Mucosa of rectum (tissue), 2 donors: ENCODE measurements at regions not wholly inside any gene's neighbourhood (a gene's known extent, or its start where the extent isn't known, plus 50 kb on each side); places are given as distances from the start of the nearest gene placed in this dataset.
A peak's percentile ranks its signal among the peaks of the same experiment; 100 is the strongest.

Source experiments
- H3K27ac ChIP-seq, 2 donors: one replicate each; pipeline ENCODE4 v1.7.0; 2013; ENCODE audit warnings: inconsistent platforms in 2 of 2, low read depth in 2 of 2, low read length in 2 of 2
- H3K27me3 ChIP-seq, 2 donors: one replicate each; pipeline ENCODE4 v1.7.0; 2013; ENCODE audit warnings: low read length in 2 of 2; ENCODE audit not compliant: control insufficient read depth in 2 of 2, insufficient read depth in 2 of 2
- H3K36me3 ChIP-seq, 2 donors: one replicate each; pipeline ENCODE4 v1.7.0; 2013; ENCODE audit warnings: low read length in 2 of 2; ENCODE audit not compliant: control insufficient read depth in 2 of 2, insufficient read depth in 2 of 2
- H3K4me1 ChIP-seq, 2 donors: one replicate each; pipeline ENCODE4 v1.7.0; 2013; ENCODE audit warnings: low read length in 2 of 2, mild to moderate bottlenecking in 1 of 2; ENCODE audit not compliant: control insufficient read depth in 2 of 2, insufficient read depth in 2 of 2
- H3K4me3 ChIP-seq, 2 donors: one replicate each; pipeline ENCODE4 v1.7.0; 2013; ENCODE audit warnings: low read length in 2 of 2
- H3K9ac ChIP-seq, 2 donors: one replicate each; pipeline ENCODE4 v1.7.0; 2013; ENCODE audit warnings: low read length in 2 of 2, low read depth in 1 of 2, mild to moderate bottlenecking in 1 of 2
- H3K9me3 ChIP-seq, 2 donors: one replicate each; pipeline ENCODE4 v1.7.0; 2013; ENCODE audit warnings: low read length in 2 of 2; ENCODE audit not compliant: control insufficient read depth in 2 of 2
- donor health status: healthy.
- donor health status: Normal muscosa, but diverticular disease.

DNA sequence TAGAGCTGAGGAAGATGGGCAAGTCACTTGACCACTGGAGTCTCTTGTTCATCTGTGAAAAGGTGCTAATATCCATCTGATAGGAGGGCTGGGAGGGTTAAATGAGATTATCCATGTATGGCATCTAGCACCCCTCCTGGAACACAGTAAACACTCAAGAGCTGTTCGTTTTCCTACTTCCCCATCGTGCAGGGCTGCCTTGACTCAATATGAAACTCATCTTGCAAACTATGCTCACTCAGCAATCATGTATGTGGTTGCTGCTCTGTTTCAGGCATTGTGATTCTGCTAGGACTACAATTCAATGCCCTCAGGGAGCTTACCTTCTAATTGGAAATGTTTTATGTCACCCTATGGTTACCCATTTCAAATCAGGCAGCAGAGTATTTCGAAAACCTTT lies 395.6 kb downstream of the BCAT1 start:
- Histone ChIP-seq H3K36me3 (no peaks in the 10 kb centered on the region), H3K4me3 (no peak overlapping the region), H3K9me3 (no peaks in the 10 kb centered on the region), H3K9ac (no peak overlapping the region), H3K27ac (no peak overlapping the region), H3K27me3 (no peaks in the 10 kb centered on the region), H3K4me1 (no peaks in the 10 kb centered on the region)

DNA sequence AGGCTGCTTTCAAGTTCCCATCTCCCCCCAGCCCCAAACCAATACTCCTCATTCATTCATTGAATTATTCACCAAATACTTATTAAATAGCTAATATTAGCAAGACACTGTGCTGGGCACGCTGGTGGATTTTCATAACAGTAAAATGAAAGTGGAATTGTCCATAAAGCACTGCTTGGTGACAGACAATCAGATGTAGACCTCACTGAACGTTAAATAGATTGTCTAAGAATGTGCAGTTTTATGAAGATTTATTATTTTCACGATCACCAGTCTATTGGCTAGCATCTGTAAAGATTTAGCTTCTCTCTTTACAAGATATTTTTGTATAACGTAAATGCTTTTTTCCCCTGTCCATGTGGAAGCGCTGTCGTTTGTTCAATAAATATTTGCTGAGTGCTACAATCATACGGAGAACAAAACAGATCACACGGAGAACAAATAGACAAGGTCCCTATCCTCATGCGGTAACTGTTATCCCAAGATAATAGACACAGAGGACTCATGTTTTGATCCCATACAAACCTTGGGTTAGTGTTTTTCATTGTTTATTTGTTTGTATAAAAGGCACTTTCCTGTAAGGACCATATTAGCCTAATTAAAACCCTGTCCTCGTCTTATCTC lies 397.6 kb downstream of the BCAT1 start:
- no peak overlapping the region for H3K27ac ChIP-seq
- no peak overlapping the region for H3K4me3 ChIP-seq
- no peaks in the 10 kb centered on the region for H3K36me3 ChIP-seq
- H3K27me3 ChIP-seq = no peaks in the 10 kb centered on the region
- no peaks in the 10 kb centered on the region for H3K9me3 ChIP-seq
- H3K4me1 ChIP-seq = no peaks in the 10 kb centered on the region
- H3K9ac ChIP-seq = no peak overlapping the region

DNA sequence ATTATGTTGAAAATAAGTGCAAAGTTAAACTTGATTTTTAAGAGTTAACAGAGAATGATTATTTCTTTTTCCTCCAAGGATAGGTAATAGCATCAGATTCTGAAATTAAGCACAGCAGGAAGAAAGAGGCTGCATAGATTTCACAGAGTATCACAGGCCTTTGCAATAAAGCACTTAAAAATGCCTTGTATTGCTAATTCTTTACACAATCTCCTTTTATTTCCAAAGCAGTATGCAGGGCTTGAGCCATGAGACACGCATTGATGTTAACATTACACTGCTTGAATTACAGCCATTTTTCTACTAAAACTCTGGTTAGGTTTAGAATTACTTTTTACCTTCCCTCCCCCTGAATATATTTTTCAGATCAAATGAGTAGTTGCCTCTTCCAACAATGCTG lies 398.3 kb downstream of the BCAT1 start:
- no peak overlapping the region for H3K4me3 ChIP-seq

DNA sequence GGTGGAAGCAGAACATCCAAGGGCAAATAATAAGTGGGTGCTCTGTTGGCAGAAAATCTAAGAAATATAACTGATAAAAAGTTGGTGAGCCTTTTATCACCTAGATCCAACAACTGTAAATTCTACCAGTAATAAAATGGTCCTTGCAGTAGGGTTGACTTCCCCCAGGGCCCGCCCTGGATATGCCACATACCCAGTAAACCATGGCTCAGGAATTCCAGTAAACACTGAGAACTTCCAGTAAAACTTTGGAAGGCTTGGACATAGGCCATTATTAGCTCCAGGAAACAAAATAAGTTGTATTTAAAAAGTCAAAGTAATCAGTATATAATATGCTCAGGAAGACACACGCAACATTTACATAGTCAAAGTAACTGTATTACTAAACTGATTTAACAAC lies 402.2 kb downstream of the BCAT1 start:
- Histone ChIP-seq H3K9ac (no peak overlapping the region), H3K27ac (no peak overlapping the region), H3K4me3 (no peak overlapping the region), H3K36me3 (no peaks in the 10 kb centered on the region), H3K9me3 (no peaks in the 10 kb centered on the region), H3K4me1 (no peaks in the 10 kb centered on the region), H3K27me3 (no peaks in the 10 kb centered on the region)

More for the DNA sequence above, 398.3 kb downstream of the BCAT1 start:
- H3K36me3 ChIP-seq = no peaks in the 10 kb centered on the region
- H3K27ac ChIP-seq = no peak overlapping the region
- no peaks in the 10 kb centered on the region for H3K27me3 ChIP-seq
- H3K9me3 ChIP-seq = no peaks in the 10 kb centered on the region
- H3K4me1 ChIP-seq = no peaks in the 10 kb centered on the region
- no peak overlapping the region for H3K9ac ChIP-seq

DNA sequence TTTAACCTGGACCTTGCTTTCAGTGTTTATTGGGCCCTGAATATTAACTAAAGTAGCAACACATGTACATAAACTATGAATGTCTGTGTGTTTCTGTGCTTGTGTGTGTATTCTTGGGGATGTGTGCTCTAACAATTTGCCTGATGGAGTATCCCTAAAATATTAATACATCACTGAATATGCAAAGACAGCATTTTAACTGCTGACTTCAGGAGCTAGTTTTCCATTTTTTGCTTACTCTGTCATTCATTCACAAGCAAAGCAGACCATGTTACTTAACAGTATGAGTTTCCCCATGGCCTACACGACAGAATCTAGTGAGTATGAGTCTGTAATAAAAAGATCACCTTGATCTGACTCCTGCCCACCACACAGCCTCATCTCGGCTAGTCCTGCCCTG lies 402.8 kb downstream of the BCAT1 start:
- Histone ChIP-seq H3K9me3 (no peaks in the 10 kb centered on the region), H3K27me3 (no peaks in the 10 kb centered on the region), H3K9ac (no peak overlapping the region), H3K27ac (no peak overlapping the region), H3K36me3 (no peaks in the 10 kb centered on the region), H3K4me3 (no peak overlapping the region), H3K4me1 (no peaks in the 10 kb centered on the region)

DNA sequence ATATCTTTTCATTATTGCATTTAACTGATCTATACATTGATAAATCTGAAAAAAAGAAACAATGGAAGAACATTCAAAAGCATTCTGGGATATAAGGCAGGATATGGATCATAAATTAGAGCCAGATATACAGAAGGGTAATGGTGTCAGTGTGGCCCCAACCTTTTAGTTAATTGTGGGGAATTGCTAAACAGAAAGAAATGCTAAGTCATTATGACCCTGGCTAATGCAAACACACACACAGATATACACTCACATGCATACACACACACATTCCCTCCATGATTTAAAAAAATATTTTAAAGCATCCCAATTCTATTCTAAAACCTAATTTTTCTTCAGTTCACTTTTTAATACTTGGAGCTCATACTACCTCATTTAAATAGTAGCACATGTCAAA lies 404.5 kb downstream of the BCAT1 start:
- Histone ChIP-seq H3K27ac (no peak overlapping the region), H3K9ac (no peak overlapping the region), H3K36me3 (no peaks in the 10 kb centered on the region), H3K9me3 (no peaks in the 10 kb centered on the region), H3K4me3 (no peak overlapping the region), H3K4me1 (no peaks in the 10 kb centered on the region), H3K27me3 (no peaks in the 10 kb centered on the region)

DNA sequence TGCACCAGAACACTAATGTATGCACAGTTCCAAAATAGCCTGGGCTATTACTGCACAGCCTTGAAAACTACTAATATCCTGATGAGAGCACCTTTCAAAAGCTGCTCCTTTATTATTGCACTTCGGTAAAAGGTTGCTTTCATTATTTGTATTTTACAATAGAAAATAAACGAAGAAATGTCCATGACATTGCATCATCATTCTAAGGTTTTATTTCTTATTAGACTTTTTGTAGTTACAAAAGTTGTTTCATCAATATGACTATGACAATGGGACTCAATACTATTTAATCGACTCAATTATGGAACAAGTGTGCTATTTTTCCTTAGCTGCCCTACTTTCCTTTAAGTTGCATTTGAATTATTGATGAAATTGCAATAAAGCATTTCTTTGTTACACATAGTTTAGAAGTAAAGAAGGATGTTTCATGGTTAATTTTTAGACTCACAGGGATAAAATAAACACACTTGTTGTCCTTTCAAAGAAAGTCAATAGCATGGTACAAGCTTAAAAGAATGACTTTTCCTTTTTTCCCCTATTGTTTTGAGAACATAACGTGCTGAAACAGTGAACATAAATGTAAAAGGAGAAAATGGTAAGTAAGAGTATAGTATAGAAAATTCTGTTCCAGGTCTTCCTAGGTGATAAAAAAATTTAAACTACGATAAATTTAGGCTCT lies 407.6 kb downstream of the BCAT1 start:
- no peaks in the 10 kb centered on the region for H3K4me1 ChIP-seq
- H3K9ac ChIP-seq = no peak overlapping the region
- no peaks in the 10 kb centered on the region for H3K36me3 ChIP-seq
- no peaks in the 10 kb centered on the region for H3K27me3 ChIP-seq
- no peaks in the 10 kb centered on the region for H3K9me3 ChIP-seq
- no peak overlapping the region for H3K27ac ChIP-seq
- no peak overlapping the region for H3K4me3 ChIP-seq

DNA sequence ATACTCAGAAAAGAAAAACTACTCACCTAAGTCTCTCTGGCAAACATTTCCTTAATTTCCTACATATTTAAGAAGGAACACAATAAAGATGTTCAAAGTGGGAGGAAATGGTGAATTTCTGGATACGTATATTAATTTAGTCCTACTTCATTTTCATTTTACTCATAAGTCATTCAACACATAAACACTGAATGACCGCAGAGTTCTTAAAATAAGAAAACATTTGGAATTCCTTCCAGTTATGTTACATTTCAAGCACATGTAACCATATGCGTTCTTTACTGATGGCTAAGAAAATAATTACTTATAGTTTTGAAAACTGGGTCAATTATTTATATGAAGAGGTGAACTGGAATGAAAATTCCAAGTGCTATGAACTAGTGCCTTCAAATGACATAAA lies 409.3 kb downstream of the BCAT1 start:
- no peaks in the 10 kb centered on the region for H3K9me3 ChIP-seq
- no peaks in the 10 kb centered on the region for H3K36me3 ChIP-seq
- no peaks in the 10 kb centered on the region for H3K4me1 ChIP-seq
- H3K4me3 ChIP-seq = no peak overlapping the region
- no peak overlapping the region for H3K27ac ChIP-seq
- H3K27me3 ChIP-seq = no peaks in the 10 kb centered on the region
- H3K9ac ChIP-seq = no peak overlapping the region

DNA sequence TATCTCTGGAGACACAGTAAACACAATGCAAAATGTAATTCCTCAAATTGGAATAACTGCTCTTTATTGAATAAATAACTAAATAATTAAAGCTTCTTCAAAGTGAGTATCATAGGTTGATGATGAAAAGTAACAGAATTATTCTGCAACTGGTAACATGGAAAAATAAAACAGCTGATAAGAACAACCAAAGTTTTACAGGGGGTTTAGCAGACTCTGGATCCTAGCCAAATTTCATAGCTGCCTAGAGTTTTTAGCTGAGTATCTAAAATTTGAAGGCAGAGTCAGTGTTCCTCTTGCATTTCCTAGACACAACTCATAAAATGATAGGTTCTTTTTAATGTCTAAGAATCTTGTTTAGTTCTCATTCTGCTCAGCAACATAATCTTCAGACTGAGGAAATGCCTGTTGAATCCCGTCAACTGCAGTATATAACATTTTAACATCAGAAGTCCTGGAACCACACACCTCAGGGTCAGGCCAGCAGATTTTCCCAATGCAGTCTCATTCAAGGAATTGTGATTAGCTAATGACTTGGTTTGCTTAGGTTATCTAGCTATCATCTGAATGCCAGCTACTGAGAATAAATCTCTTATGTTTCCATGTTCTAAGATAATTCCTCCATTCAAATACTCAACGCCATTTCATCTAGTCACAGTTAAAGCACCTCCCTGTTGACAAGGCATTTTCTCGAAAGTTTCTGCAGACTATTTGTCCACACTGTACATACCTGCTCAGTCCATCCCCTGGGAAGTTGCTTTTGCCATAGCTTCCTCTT lies 411.6 kb downstream of the BCAT1 start:
- Histone ChIP-seq H3K4me1 (no peaks in the 10 kb centered on the region), H3K27ac (peak overlapping the region in 1 of 2 donors; percentile 49), H3K4me3 (no peak overlapping the region), H3K9ac (no peak overlapping the region), H3K27me3 (no peaks in the 10 kb centered on the region), H3K9me3 (no peaks in the 10 kb centered on the region), H3K36me3 (no peaks in the 10 kb centered on the region)

DNA sequence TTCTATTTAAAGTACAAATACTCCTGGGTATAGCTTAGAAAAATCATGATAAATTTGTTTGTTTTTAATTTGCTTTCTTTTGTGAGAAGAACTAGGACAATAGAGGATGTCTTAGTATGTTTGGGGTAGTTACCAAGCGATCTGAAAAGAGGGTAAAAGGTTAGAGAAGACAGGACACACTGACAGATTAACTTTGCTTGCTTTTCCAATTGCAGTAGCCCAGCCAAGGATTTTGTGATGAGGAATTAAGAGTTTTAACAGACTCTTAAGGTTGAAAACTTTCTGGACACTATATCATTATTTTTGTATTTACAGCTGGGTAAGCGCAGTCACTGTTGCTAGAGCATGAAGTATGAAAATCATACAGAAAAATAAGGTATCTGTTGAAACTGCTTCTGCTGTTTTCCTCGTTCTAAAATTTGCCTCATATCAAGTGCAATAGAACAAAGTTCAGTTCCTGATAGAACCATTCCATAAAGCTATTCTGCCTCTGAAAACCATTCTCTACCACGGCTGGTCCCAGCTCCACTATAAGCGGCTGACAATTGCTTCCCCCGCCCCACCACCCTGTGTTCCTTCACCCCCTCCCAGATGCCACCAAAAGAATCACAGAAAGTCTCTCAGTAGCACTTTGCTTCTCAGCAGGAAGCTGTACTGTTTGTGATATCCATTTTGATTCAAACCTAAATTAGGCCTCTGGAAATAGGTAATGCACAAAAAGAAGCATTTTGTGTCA lies 413.4 kb downstream of the BCAT1 start:
- Histone ChIP-seq H3K27me3 (no peaks in the 10 kb centered on the region), H3K9ac (no peak overlapping the region), H3K4me1 (no peaks in the 10 kb centered on the region), H3K4me3 (no peak overlapping the region), H3K36me3 (no peaks in the 10 kb centered on the region), H3K27ac (peak overlapping the region in 1 of 2 donors; percentile 26), H3K9me3 (no peaks in the 10 kb centered on the region)
